T-cell (primary cell): ENCODE measurements at regions not wholly inside any gene's neighbourhood (a gene's known extent, or its start where the extent isn't known, plus 50 kb on each side); places are given as distances from the start of the nearest gene placed in this dataset.

Experiments
- ATAC-seq, 4 experiments: fragments of 200-7000 bp in 3 of 4; fragments of 150-1000 bp in 1 of 4; cut with Tn5 transposase; replicated peaks in 1 of 4; 1 replicate in 3 of 4; 2 replicates in 1 of 4; pipeline ENCODE4 v1.10.0; 2021; ENCODE audit warnings: moderate library complexity in 3 of 4, mild to moderate bottlenecking in 2 of 4, moderate number of reproducible peaks in 1 of 4
- CTCF ChIA-PET, 2 donors: fragments of 300-600 bp; sonication (Branson Sonifier 250); formaldehyde crosslinking; loops; one replicate each; lab custom pipeline; 2022; ENCODE audit warnings: antibody characterized with exemption in 2 of 2; lab: Charles Lee
- POLR2A ChIA-PET, 2 donors: fragments of 300-600 bp; sonication (Branson Sonifier 250); formaldehyde crosslinking; loops; one replicate each; lab custom pipeline; 2022; ENCODE audit warnings: antibody characterized with exemption in 2 of 2; lab: Charles Lee
- DNase-seq, 35 experiments: peaks; one replicate each; pipeline versions ENCODE4 v3.0.0 to v3.0.0-alpha.2; 2013 to 2023
- H3K27ac ChIP-seq: one replicate; pipeline ENCODE4 v1.5.1; 2013; ENCODE audit warnings: low read length
- H3K27me3 ChIP-seq, 2 experiments: replicated peaks in 1 of 2; 1 replicate in 1 of 2; 2 replicates in 1 of 2; pipeline versions ENCODE4 v1.6.1 to v1.7.0; 2013; ENCODE audit warnings: low read length in 1 of 2, mixed read lengths in 1 of 2; ENCODE audit not compliant: control insufficient read depth in 2 of 2, insufficient read depth in 2 of 2; ENCODE audit errors: extremely low read depth in 1 of 2
- H3K36me3 ChIP-seq, 2 donors: 1 replicate in 1 of 2; 2 replicates in 1 of 2; pipeline versions ENCODE4 v1.6.1 to v1.7.0; 2013; ENCODE audit warnings: low read length in 1 of 2; ENCODE audit not compliant: control insufficient read depth in 2 of 2, insufficient read depth in 1 of 2; ENCODE audit errors: extremely low read depth in 1 of 2
- H3K4me1 ChIP-seq, 2 experiments: 1 replicate in 1 of 2; 2 replicates in 1 of 2; pipeline versions ENCODE4 v1.6.1 to v1.7.0; 2013; ENCODE audit warnings: low read length in 2 of 2, mixed read lengths in 1 of 2; ENCODE audit not compliant: insufficient read depth in 2 of 2, control insufficient read depth in 1 of 2; ENCODE audit errors: extremely low read depth in 1 of 2
- H3K4me3 ChIP-seq, 2 donors: 1 replicate in 1 of 2; 2 replicates in 1 of 2; pipeline versions ENCODE4 v1.5.1 to v1.7.0; 2013; ENCODE audit warnings: mild to moderate bottlenecking in 2 of 2, low read length in 1 of 2, moderate library complexity in 1 of 2; ENCODE audit not compliant: control insufficient read depth in 1 of 2; ENCODE audit errors: extremely low read depth in 1 of 2
- H3K9me3 ChIP-seq: 2 replicates; pipeline ENCODE4 v1.7.0; 2013
- H3K27ac Mint-ChIP-seq, 2 donors: one replicate each; pipeline ENCODE4 v1.8.0; 2020 to 2021; ENCODE audit warnings: mild to moderate bottlenecking in 2 of 2, mixed read lengths in 2 of 2
- H3K27me3 Mint-ChIP-seq, 2 donors: one replicate each; pipeline ENCODE4 v1.8.0; 2021 to 2022; ENCODE audit warnings: mixed read lengths in 2 of 2
- H3K36me3 Mint-ChIP-seq: one replicate; pipeline ENCODE4 v1.8.0; 2021; ENCODE audit warnings: mixed read lengths
- H3K4me1 Mint-ChIP-seq, 3 donors: one replicate each; pipeline ENCODE4 v1.8.0; 2020 to 2022; ENCODE audit warnings: mixed read lengths in 3 of 3, mild to moderate bottlenecking in 1 of 3
- H3K4me3 Mint-ChIP-seq, 3 donors: one replicate each; pipeline ENCODE4 v1.8.0; 2020 to 2022; ENCODE audit warnings: mild to moderate bottlenecking in 3 of 3, mixed read lengths in 3 of 3, moderate library complexity in 3 of 3
- H3K9me3 Mint-ChIP-seq, 3 donors: one replicate each; pipeline ENCODE4 v1.8.0; 2020 to 2022; ENCODE audit warnings: mixed read lengths in 3 of 3
- WGBS: methylation state at CpG from one replicate; pipeline ENCODE4 v1.1.5; 2013; ENCODE audit warnings: missing lambda C conversion rate; ENCODE audit not compliant: insufficient coverage; 5-methylcytosine and 5-hydroxymethylcytosine counted together

DNA sequence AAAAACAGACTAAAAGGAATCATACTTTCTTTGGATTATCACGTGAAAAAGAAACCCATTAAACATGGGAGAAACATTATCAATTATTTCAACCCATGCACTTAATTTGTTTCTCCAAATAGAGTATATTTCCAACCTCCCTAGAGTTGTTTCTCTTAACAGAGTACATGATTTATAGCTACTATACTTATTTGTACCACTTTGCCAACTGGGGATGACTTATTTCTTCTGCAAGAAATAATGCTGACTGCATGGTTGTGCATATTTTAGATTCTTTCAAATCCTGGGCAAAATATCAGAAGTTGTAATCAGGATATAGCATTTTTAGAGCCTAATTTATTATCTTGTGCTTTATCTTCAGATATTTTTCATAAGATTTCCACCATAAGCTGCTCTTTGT, 629.1 kb upstream of the EYS start:
- Histone ChIP-seq H3K27ac (no peak overlapping the region), H3K4me3 (no peak overlapping the region), H3K4me1 (no peaks in the 10 kb centered on the region), H3K9me3 (peaks cover 4% of the 10 kb centered on the region), H3K36me3 (no peaks in the 10 kb centered on the region), H3K27me3 (no peaks in the 10 kb centered on the region)
- WGBS, result no CpG with 5 or more reads among the region's 1 CpG
- ATAC-seq, result no peak
- H3K36me3 Mint-ChIP-seq, result no peaks in the 10 kb centered on the region
- H3K4me1 Mint-ChIP-seq, result no peaks in the 10 kb centered on the region
- CTCF ChIA-PET, result no interaction called here
- POLR2A ChIA-PET, result interaction anchor here in 1 of 2 donors (0.6 kb wide), 1 partner anchor 188 kb away, joined by 3 read pairs; no protein-coding TSS in a partner anchor
- no peak for DNase-seq
- no peak overlapping the region for H3K27ac Mint-ChIP-seq
- no peaks in the 10 kb centered on the region for H3K27me3 Mint-ChIP-seq
- peaks cover 4 to 11% (median 9%) of the 10 kb centered on the region in 3 donors for H3K9me3 Mint-ChIP-seq
- H3K4me3 Mint-ChIP-seq, result no peak overlapping the region

DNA sequence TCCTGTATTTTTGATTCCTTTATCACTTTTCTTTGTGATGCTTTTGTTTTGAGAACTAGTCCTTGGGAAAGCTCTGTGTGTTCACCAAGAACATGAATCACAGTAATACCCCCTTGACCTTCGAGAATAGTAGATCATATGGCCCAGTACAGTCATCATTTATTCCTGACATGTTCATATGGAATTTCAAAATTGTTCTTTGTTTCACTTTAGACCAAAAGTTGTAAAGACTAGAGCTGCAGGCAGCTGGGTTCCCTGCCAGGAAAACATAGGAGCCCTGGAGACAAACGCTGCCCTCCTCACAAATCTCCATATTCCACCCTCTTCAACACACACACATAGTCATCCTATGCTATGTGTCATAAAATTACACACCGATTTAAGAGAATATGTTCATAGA, 621.2 kb upstream of the EYS start:
- POLR2A ChIA-PET, result no interaction called here
- H3K36me3 Mint-ChIP-seq, result no peaks in the 10 kb centered on the region

DNA sequence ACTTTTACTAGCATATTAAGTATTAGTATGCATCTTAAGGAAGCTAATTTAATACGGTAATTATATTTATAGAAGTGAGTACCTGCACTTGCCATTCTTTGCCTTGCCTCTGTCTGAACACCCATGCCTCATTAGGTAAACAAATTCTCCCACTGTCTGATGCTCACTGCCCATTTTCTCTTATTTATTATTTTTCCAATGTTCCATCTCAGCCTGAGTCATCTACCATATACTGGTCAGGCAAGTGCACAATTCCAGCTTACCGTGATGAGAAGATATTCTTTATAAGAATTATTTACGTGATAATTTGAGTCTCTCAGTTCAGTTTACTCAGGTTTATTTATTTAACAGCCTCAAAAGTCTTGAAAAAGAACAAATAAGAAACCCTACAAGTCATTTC, 619.2 kb upstream of the EYS start:
- Histone ChIP-seq H3K27ac (no peak overlapping the region), H3K4me1 (no peaks in the 10 kb centered on the region), H3K36me3 (no peaks in the 10 kb centered on the region), H3K9me3 (no peaks in the 10 kb centered on the region), H3K27me3 (no peaks in the 10 kb centered on the region), H3K4me3 (no peak overlapping the region)
- no peak for ATAC-seq
- no peak overlapping the region for H3K4me3 Mint-ChIP-seq
- no peak overlapping the region for H3K27ac Mint-ChIP-seq
- no peaks in the 10 kb centered on the region for H3K4me1 Mint-ChIP-seq
- no peak for DNase-seq
- no CpG with 5 or more reads among the region's 3 CpGs for WGBS
- H3K27me3 Mint-ChIP-seq, result no peaks in the 10 kb centered on the region
- H3K9me3 Mint-ChIP-seq, result peaks cover 3 to 12% (median 9%) of the 10 kb centered on the region in 3 donors
- ChIA-PET CTCF (no interaction called here), POLR2A (no interaction called here)
- no peaks in the 10 kb centered on the region for H3K36me3 Mint-ChIP-seq

More for the DNA sequence above, 621.2 kb upstream of the EYS start:
- Histone ChIP-seq H3K27me3 (no peaks in the 10 kb centered on the region), H3K4me3 (no peak overlapping the region), H3K36me3 (no peaks in the 10 kb centered on the region), H3K9me3 (no peaks in the 10 kb centered on the region), H3K4me1 (no peaks in the 10 kb centered on the region), H3K27ac (no peak overlapping the region)
- Mint-ChIP-seq H3K4me1 (no peaks in the 10 kb centered on the region), H3K9me3 (peaks cover 3 to 12% (median 7%) of the 10 kb centered on the region in 3 donors), H3K4me3 (no peak overlapping the region), H3K27me3 (no peaks in the 10 kb centered on the region), H3K27ac (no peak overlapping the region)
- WGBS, result 62% methylated on average over 2 of the region's 3 CpGs
- DNase-seq (no peak), ATAC-seq (no peak)
- CTCF ChIA-PET, result no interaction called here

DNA sequence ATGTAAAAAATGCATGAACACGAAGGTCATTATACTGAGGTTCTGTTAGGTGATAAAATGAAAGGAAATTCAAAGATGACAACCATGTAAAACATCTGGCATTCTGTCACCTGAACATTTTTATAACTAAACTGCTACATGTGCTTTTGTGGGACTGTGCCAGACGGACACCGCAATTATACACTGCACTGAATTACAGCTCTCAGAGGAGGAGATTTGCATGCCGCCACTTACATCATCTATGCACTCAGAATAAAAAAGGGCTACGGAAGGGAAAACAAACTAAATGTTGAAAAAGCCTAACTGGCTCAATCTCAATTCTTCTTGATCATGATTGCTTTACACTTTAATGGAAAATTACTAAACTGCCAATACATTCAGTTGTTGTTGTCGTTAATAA, 614.0 kb upstream of the EYS start:
- H3K4me3 Mint-ChIP-seq, result no peak overlapping the region
- Histone ChIP-seq H3K36me3 (no peaks in the 10 kb centered on the region), H3K4me3 (no peak overlapping the region), H3K9me3 (no peaks in the 10 kb centered on the region), H3K4me1 (no peaks in the 10 kb centered on the region), H3K27ac (no peak overlapping the region), H3K27me3 (no peaks in the 10 kb centered on the region)
- no peaks in the 10 kb centered on the region for H3K36me3 Mint-ChIP-seq
- H3K9me3 Mint-ChIP-seq, result peaks cover 3 to 11% (median 7%) of the 10 kb centered on the region in 3 donors
- CTCF ChIA-PET, result no interaction called here
- POLR2A ChIA-PET, result no interaction called here
- no peak for ATAC-seq
- 92% methylated on average over 2 of the region's 6 CpGs for WGBS
- H3K27ac Mint-ChIP-seq, result no peak overlapping the region
- H3K4me1 Mint-ChIP-seq, result no peaks in the 10 kb centered on the region
- H3K27me3 Mint-ChIP-seq, result no peaks in the 10 kb centered on the region
- DNase-seq, result no peak

DNA sequence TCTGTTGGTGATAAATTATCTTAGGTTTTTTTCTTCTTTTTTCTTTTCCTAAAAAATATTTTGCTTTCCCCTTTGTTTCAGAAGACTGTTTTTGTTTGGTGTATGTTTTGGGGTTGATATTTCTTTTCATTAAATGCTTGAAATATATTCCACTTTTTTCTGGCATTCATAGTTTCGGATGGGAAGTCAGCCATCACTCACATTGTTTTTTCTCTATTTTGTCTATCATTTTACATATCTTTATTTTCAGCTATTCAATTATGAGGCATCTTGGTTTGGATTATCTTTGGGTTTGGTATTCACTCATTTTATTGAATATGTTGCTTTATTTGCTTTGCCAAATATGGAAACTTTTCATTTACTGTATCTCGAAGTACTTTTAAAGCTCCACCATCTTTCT, 600.5 kb upstream of the EYS start:
- Mint-ChIP-seq H3K9me3 (peaks cover 16 to 19% (median 16%) of the 10 kb centered on the region in 3 donors), H3K27me3 (no peaks in the 10 kb centered on the region), H3K36me3 (no peaks in the 10 kb centered on the region), H3K4me1 (no peaks in the 10 kb centered on the region), H3K27ac (no peak overlapping the region), H3K4me3 (no peak overlapping the region)
- ChIA-PET POLR2A (no interaction called here), CTCF (no interaction called here)
- no peak for ATAC-seq
- DNase-seq, result no peak
- Histone ChIP-seq H3K4me1 (no peaks in the 10 kb centered on the region), H3K9me3 (no peaks in the 10 kb centered on the region), H3K27ac (no peak overlapping the region), H3K27me3 (no peaks in the 10 kb centered on the region), H3K4me3 (no peak overlapping the region), H3K36me3 (no peaks in the 10 kb centered on the region)
- 80% methylated on average over 1 of the region's 2 CpGs for WGBS

DNA sequence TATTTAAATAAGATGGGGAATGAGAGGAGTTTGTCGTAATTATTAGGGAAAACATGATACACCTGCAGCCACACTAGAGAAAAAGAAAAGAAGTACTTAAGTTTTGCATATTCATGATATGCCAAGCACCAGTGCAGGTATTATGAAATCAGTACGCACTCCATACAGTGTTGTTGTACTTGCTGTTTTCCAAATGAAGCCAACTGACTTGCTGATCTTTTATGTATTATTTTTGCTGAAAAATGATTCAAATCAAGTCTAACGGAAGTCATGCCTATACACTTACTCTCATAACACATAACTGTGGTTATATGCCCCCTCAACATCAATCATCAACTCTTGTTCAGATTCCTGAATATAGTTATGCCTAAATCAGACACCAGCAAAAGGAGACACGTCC, 584.9 kb upstream of the EYS start:
- no peak overlapping the region for H3K27ac ChIP-seq
- Mint-ChIP-seq H3K9me3 (peaks cover 5 to 7% (median 6%) of the 10 kb centered on the region in 3 donors), H3K27ac (no peak overlapping the region), H3K36me3 (no peaks in the 10 kb centered on the region), H3K27me3 (no peaks in the 10 kb centered on the region), H3K4me1 (no peaks in the 10 kb centered on the region), H3K4me3 (no peak overlapping the region)
- H3K4me3 ChIP-seq, result no peak overlapping the region
- H3K9me3 ChIP-seq, result peaks cover 2% of the 10 kb centered on the region
- no peaks in the 10 kb centered on the region for H3K36me3 ChIP-seq
- no peaks in the 10 kb centered on the region for H3K27me3 ChIP-seq
- ATAC-seq (no peak), DNase-seq (no peak)
- ChIA-PET POLR2A (no interaction called here), CTCF (no interaction called here)
- H3K4me1 ChIP-seq, result no peaks in the 10 kb centered on the region
- WGBS, result 80% methylated on average over 2 of the region's 4 CpGs

DNA sequence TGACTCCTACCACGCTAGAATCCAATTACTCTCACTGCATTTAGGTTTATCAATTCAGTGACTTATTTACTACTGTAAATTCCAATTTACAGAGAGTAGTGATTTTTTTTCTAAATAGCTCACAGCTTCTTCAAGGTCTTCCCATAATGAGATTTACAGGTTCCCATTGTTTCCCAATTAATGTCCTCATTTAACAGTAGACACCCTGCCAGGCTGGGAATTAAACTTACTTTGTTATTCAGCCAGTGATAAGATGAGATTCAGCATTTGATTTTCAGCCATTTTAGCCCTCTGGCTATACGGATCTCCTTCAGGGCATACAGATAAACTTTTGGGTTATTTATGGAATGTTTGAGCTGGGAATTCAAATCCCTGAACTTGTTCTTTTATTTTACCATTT, 582.9 kb upstream of the EYS start:
- ATAC-seq, result no peak
- POLR2A ChIA-PET, result no interaction called here
- no peak for DNase-seq
- no peak overlapping the region for H3K4me3 Mint-ChIP-seq
- Histone ChIP-seq H3K4me3 (no peak overlapping the region), H3K4me1 (no peaks in the 10 kb centered on the region), H3K27ac (no peak overlapping the region), H3K27me3 (no peaks in the 10 kb centered on the region), H3K9me3 (peaks cover 2% of the 10 kb centered on the region), H3K36me3 (no peaks in the 10 kb centered on the region)
- peaks cover 6 to 10% (median 7%) of the 10 kb centered on the region in 3 donors for H3K9me3 Mint-ChIP-seq
- H3K27me3 Mint-ChIP-seq, result no peaks in the 10 kb centered on the region
- no CpG with 5 or more reads among the region's 2 CpGs for WGBS
- CTCF ChIA-PET, result no interaction called here
- H3K4me1 Mint-ChIP-seq, result no peaks in the 10 kb centered on the region
- H3K36me3 Mint-ChIP-seq, result no peaks in the 10 kb centered on the region
- H3K27ac Mint-ChIP-seq, result no peak overlapping the region
